ENCODE measurements at regions not wholly inside any gene's neighbourhood (a gene's known extent, or its start where the extent isn't known, plus 50 kb on each side); places are given as distances from the start of the nearest gene placed in this dataset.
"Not testable (repeated sequence)": the region's sequence is repeated elsewhere in the genome, so short reads cannot be mapped to it uniquely, and the experiment has no call there.

GRCh38 chr5:1603916-1604315 lies 80.2 kb upstream of the LPCAT1 start:
- not testable (repeated sequence) for TF ChIP-seq TCF7L2 (IDR thresholded peaks at IDR 0.05; ENCODE audit: low read depth, low read length); CTCF (IDR thresholded peaks at IDR 0.05); POLR2AphosphoS5 (IDR thresholded peaks at IDR 0.05; ENCODE audit: low read depth, low read length); REST (IDR thresholded peaks at IDR 0.05; ENCODE audit: insufficient read depth in 1 of 2, low read depth in 2 of 2, low read length in 1 of 2)

All from Panc1 (cell line).